Ovary (tissue), 3 donors: ENCODE measurements at regions not wholly inside any gene's neighbourhood (a gene's known extent, or its start where the extent isn't known, plus 50 kb on each side); places are given as distances from the start of the nearest gene placed in this dataset.

Source experiments
- CTCF ChIP-seq, 3 donors: fragments of 450-650 bp in 2 of 3; fragments of 200-600 bp in 1 of 3; IDR thresholded peaks; one replicate each; pipeline versions ENCODE4 v1.5.1 to v1.8.0; 2016 to 2022; ENCODE audit warnings: antibody characterized with exemption in 3 of 3, mild to moderate bottlenecking in 1 of 3
- POLR2A ChIP-seq: fragments of 450-650 bp; IDR thresholded peaks from one replicate; pipeline ENCODE4 v1.6.1; 2017; ENCODE audit warnings: antibody characterized with exemption, mild to moderate bottlenecking, moderate library complexity
- donor health status: DM: no; HTN: no; CAD: no.

DNA sequence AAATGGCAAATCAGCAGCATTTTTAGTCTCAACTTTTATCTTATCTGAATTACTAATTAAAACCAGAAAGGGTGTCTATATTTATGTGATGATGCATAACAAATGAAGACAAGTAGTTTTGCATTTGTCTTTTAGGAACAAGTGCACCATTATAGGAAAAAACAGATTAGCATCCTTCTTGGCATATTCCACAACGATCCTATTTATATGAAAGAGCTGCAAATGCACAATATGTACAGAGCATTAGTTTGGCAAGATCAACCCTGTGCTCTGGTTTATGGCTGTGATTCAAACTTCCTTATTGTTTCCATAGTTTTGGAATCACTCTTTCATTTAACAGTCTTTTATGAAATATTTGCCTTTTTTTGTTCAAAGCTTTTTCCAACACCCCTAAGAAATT is 486.8 kb downstream of the KCNH5 start:
- TF ChIP-seq POLR2A (no peak), CTCF (IDR thresholded peaks at IDR 0.05) (no peak)
